CD8-positive, alpha-beta memory T cell (primary cell): ENCODE measurements at regions not wholly inside any gene's neighbourhood (a gene's known extent, or its start where the extent isn't known, plus 50 kb on each side); places are given as distances from the start of the nearest gene placed in this dataset.
A peak's percentile ranks its signal among the peaks of the same experiment; 100 is the strongest.
"Not testable (repeated sequence)": the region's sequence is repeated elsewhere in the genome, so short reads cannot be mapped to it uniquely, and the experiment has no call there.

ENCODE experiments used
- CTCF ChIA-PET: fragments of 350-600 bp; sonication (Branson Sonifier 250); formaldehyde crosslinking; loops from one replicate; lab custom pipeline; 2021; ENCODE audit warnings: antibody characterized with exemption; lab: Charles Lee
- POLR2A ChIA-PET: fragments of 350-600 bp; sonication (Branson Sonifier 250); formaldehyde crosslinking; loops from one replicate; lab custom pipeline; 2021; ENCODE audit warnings: antibody characterized with exemption; lab: Charles Lee
- DNase-seq, 5 donors: peaks; one replicate each; pipeline versions ENCODE4 v3.0.0 to v3.0.0-alpha.2; 2020 to 2022; ENCODE audit warnings: mixed read lengths in 1 of 5
- H3K27ac ChIP-seq: one replicate; pipeline ENCODE4 v1.7.0; 2013; ENCODE audit warnings: low read depth, mild to moderate bottlenecking, low read length, moderate library complexity
- H3K27me3 ChIP-seq: 2 replicates; pipeline ENCODE4 v1.7.0; 2013; ENCODE audit warnings: low read length, mild to moderate bottlenecking; ENCODE audit not compliant: insufficient read depth, poor library complexity, severe bottlenecking
- H3K36me3 ChIP-seq: 2 replicates; pipeline ENCODE4 v1.7.0; 2013; ENCODE audit warnings: mild to moderate bottlenecking, low read length, moderate library complexity; ENCODE audit not compliant: insufficient read depth
- H3K4me1 ChIP-seq: 2 replicates; pipeline ENCODE4 v1.7.0; 2013; ENCODE audit warnings: mild to moderate bottlenecking, low read length, moderate library complexity; ENCODE audit not compliant: insufficient read depth
- H3K4me3 ChIP-seq: 2 replicates; pipeline ENCODE4 v1.7.0; 2013; ENCODE audit warnings: mild to moderate bottlenecking, low read length
- H3K9me3 ChIP-seq: 2 replicates; pipeline ENCODE4 v1.7.0; 2013; ENCODE audit warnings: mild to moderate bottlenecking, low read length
- H3K27ac Mint-ChIP-seq, 8 donors: one replicate each; pipeline ENCODE4 v1.8.0; 2020 to 2021; ENCODE audit warnings: mixed read lengths in 8 of 8, mild to moderate bottlenecking in 6 of 8, inconsistent platforms in 3 of 8, moderate library complexity in 3 of 8
- H3K27me3 Mint-ChIP-seq, 2 donors: one replicate each; pipeline ENCODE4 v1.8.0; 2020 to 2021; ENCODE audit warnings: mixed read lengths in 2 of 2, mild to moderate bottlenecking in 1 of 2, moderate library complexity in 1 of 2
- H3K36me3 Mint-ChIP-seq, 3 donors: one replicate each; pipeline ENCODE4 v1.8.0; 2020 to 2021; ENCODE audit warnings: mixed read lengths in 3 of 3, inconsistent platforms in 1 of 3, mild to moderate bottlenecking in 1 of 3
- H3K4me1 Mint-ChIP-seq, 3 donors: one replicate each; pipeline ENCODE4 v1.8.0; 2020 to 2021; ENCODE audit warnings: mixed read lengths in 3 of 3, inconsistent platforms in 1 of 3, mild to moderate bottlenecking in 1 of 3
- H3K4me3 Mint-ChIP-seq, 7 donors: one replicate each; pipeline ENCODE4 v1.8.0; 2020 to 2021; ENCODE audit warnings: mixed read lengths in 7 of 7, mild to moderate bottlenecking in 6 of 7, moderate library complexity in 4 of 7, inconsistent platforms in 2 of 7
- H3K9me3 Mint-ChIP-seq, 5 donors: one replicate each; pipeline ENCODE4 v1.8.0; 2020 to 2022; ENCODE audit warnings: mixed read lengths in 5 of 5, mild to moderate bottlenecking in 3 of 5, moderate library complexity in 2 of 5, inconsistent platforms in 1 of 5

GRCh38 chr12:24360907-24361306, 411.4 kb upstream of the SOX5 start:
- H3K9me3 Mint-ChIP-seq: no peaks in the 10 kb centered on the region
- H3K27me3 Mint-ChIP-seq: peaks cover 0 to 5% of the 10 kb centered on the region in 2 donors
- Histone ChIP-seq H3K4me1 (no peaks in the 10 kb centered on the region), H3K27me3 (no peaks in the 10 kb centered on the region), H3K27ac (no peak overlapping the region), H3K36me3 (no peaks in the 10 kb centered on the region), H3K9me3 (no peaks in the 10 kb centered on the region), H3K4me3 (no peak overlapping the region)
- no peaks in the 10 kb centered on the region for H3K36me3 Mint-ChIP-seq
- CTCF ChIA-PET: no interaction called here
- POLR2A ChIA-PET: no interaction called here
- H3K4me1 Mint-ChIP-seq: no peaks in the 10 kb centered on the region
- DNase-seq: no peak
- H3K4me3 Mint-ChIP-seq: no peak overlapping the region
- H3K27ac Mint-ChIP-seq: no peak overlapping the region

- Mint-ChIP-seq H3K36me3 (no peaks in the 10 kb centered on the region), H3K9me3 (no peaks in the 10 kb centered on the region), H3K27me3 (peaks cover 0 to 5% of the 10 kb centered on the region in 2 donors)
These were observed 411.0 kb upstream of the SOX5 start for GRCh38 chr12:24360461-24360860.

GRCh38 chr12:24360057-24360456, 410.6 kb upstream of the SOX5 start:
- no peaks in the 10 kb centered on the region for H3K9me3 Mint-ChIP-seq
- POLR2A ChIA-PET: no interaction called here
- no peaks in the 10 kb centered on the region for H3K27me3 ChIP-seq
- H3K27me3 Mint-ChIP-seq: peaks cover 0 to 5% of the 10 kb centered on the region in 2 donors
- no peaks in the 10 kb centered on the region for H3K9me3 ChIP-seq
- no peak overlapping the region for H3K4me3 Mint-ChIP-seq
- no peaks in the 10 kb centered on the region for H3K36me3 Mint-ChIP-seq
- no peaks in the 10 kb centered on the region for H3K4me1 ChIP-seq
- H3K27ac ChIP-seq: no peak overlapping the region
- CTCF ChIA-PET: no interaction called here
- no peaks in the 10 kb centered on the region for H3K4me1 Mint-ChIP-seq
- no peaks in the 10 kb centered on the region for H3K36me3 ChIP-seq
- no peak for DNase-seq
- no peak overlapping the region for H3K27ac Mint-ChIP-seq
- no peak overlapping the region for H3K4me3 ChIP-seq

More at GRCh38 chr12:24360461-24360860, 411.0 kb upstream of the SOX5 start:
- no peak overlapping the region for H3K4me3 Mint-ChIP-seq
- H3K9me3 ChIP-seq: no peaks in the 10 kb centered on the region
- H3K27ac Mint-ChIP-seq: no peak overlapping the region
- H3K27ac ChIP-seq: no peak overlapping the region
- no peaks in the 10 kb centered on the region for H3K4me1 Mint-ChIP-seq
- CTCF ChIA-PET: no interaction called here
- POLR2A ChIA-PET: no interaction called here
- DNase-seq: no peak
- no peaks in the 10 kb centered on the region for H3K36me3 ChIP-seq
- no peaks in the 10 kb centered on the region for H3K4me1 ChIP-seq
- H3K4me3 ChIP-seq: no peak overlapping the region
- H3K27me3 ChIP-seq: no peaks in the 10 kb centered on the region

- Histone ChIP-seq H3K9me3 (no peaks in the 10 kb centered on the region), H3K4me1 (no peaks in the 10 kb centered on the region), H3K27me3 (no peaks in the 10 kb centered on the region), H3K36me3 (no peaks in the 10 kb centered on the region), H3K27ac (no peak overlapping the region), H3K4me3 (no peak overlapping the region)
- ChIA-PET POLR2A (no interaction called here), CTCF (no interaction called here)
- no peak overlapping the region for H3K27ac Mint-ChIP-seq
- H3K4me3 Mint-ChIP-seq: no peak overlapping the region
- H3K36me3 Mint-ChIP-seq: no peaks in the 10 kb centered on the region
- no peak for DNase-seq
- H3K27me3 Mint-ChIP-seq: peaks cover 0 to 5% of the 10 kb centered on the region in 2 donors
- no peaks in the 10 kb centered on the region for H3K9me3 Mint-ChIP-seq
- no peaks in the 10 kb centered on the region for H3K4me1 Mint-ChIP-seq
These were observed 409.9 kb upstream of the SOX5 start for GRCh38 chr12:24359418-24359817.

GRCh38 chr12:24356240-24356804, 406.9 kb upstream of the SOX5 start:
- no peaks in the 10 kb centered on the region for H3K4me1 Mint-ChIP-seq
- POLR2A ChIA-PET: no interaction called here
- no peak overlapping the region for H3K4me3 ChIP-seq
- H3K27me3 ChIP-seq: no peaks in the 10 kb centered on the region
- H3K4me1 ChIP-seq: no peaks in the 10 kb centered on the region
- CTCF ChIA-PET: no interaction called here
- peaks cover 0 to 5% (median 0%) of the 10 kb centered on the region in 5 donors for H3K9me3 Mint-ChIP-seq
- no peak overlapping the region for H3K27ac ChIP-seq
- no peak for DNase-seq
- no peaks in the 10 kb centered on the region for H3K36me3 Mint-ChIP-seq
- H3K27ac Mint-ChIP-seq: no peak overlapping the region
- peaks cover 0 to 5% of the 10 kb centered on the region in 2 donors for H3K27me3 Mint-ChIP-seq
- no peaks in the 10 kb centered on the region for H3K9me3 ChIP-seq
- no peaks in the 10 kb centered on the region for H3K36me3 ChIP-seq
- no peak overlapping the region for H3K4me3 Mint-ChIP-seq

- no peak overlapping the region for H3K27ac ChIP-seq
- Mint-ChIP-seq H3K4me1 (no peaks in the 10 kb centered on the region), H3K27ac (no peak overlapping the region), H3K36me3 (no peaks in the 10 kb centered on the region), H3K27me3 (no peaks in the 10 kb centered on the region), H3K4me3 (no peak overlapping the region), H3K9me3 (peaks cover 0 to 9% (median 4%) of the 10 kb centered on the region in 5 donors)
- ChIA-PET CTCF (no interaction called here), POLR2A (no interaction called here)
- H3K4me3 ChIP-seq: no peak overlapping the region
- H3K36me3 ChIP-seq: no peaks in the 10 kb centered on the region
- H3K27me3 ChIP-seq: no peaks in the 10 kb centered on the region
- no peaks in the 10 kb centered on the region for H3K4me1 ChIP-seq
- DNase-seq: no peak
- no peaks in the 10 kb centered on the region for H3K9me3 ChIP-seq
These were observed 402.9 kb upstream of the SOX5 start for GRCh38 chr12:24352363-24352762.

- DNase-seq: no peak
- Mint-ChIP-seq H3K9me3 (peaks cover 0 to 9% (median 4%) of the 10 kb centered on the region in 5 donors), H3K27ac (peak overlapping the region in 1 of 8 donors; percentile 11), H3K36me3 (no peaks in the 10 kb centered on the region), H3K4me3 (no peak overlapping the region), H3K4me1 (no peaks in the 10 kb centered on the region), H3K27me3 (no peaks in the 10 kb centered on the region)
- H3K9me3 ChIP-seq: no peaks in the 10 kb centered on the region
- POLR2A ChIA-PET: no interaction called here
- CTCF ChIA-PET: no interaction called here
- no peak overlapping the region for H3K27ac ChIP-seq
- H3K27me3 ChIP-seq: no peaks in the 10 kb centered on the region
- H3K4me3 ChIP-seq: no peak overlapping the region
- H3K4me1 ChIP-seq: no peaks in the 10 kb centered on the region
- no peaks in the 10 kb centered on the region for H3K36me3 ChIP-seq
These were observed 399.8 kb upstream of the SOX5 start for GRCh38 chr12:24349051-24349799.

GRCh38 chr12:24348180-24348579, 398.7 kb upstream of the SOX5 start:
- H3K9me3 Mint-ChIP-seq, DNase-seq: not testable (repeated sequence)

More at GRCh38 chr12:24348180-24348579, 398.7 kb upstream of the SOX5 start:
- H3K4me3 Mint-ChIP-seq, CTCF ChIA-PET, H3K36me3 Mint-ChIP-seq, H3K27ac Mint-ChIP-seq, H3K27ac ChIP-seq, H3K27me3 ChIP-seq, H3K27me3 Mint-ChIP-seq, H3K4me3 ChIP-seq, H3K4me1 Mint-ChIP-seq, H3K9me3 ChIP-seq, H3K36me3 ChIP-seq, H3K4me1 ChIP-seq, POLR2A ChIA-PET: not testable (repeated sequence)
